Osteoblast (primary cell): ENCODE measurements at regions not wholly inside any gene's neighbourhood (a gene's known extent, or its start where the extent isn't known, plus 50 kb on each side); places are given as distances from the start of the nearest gene placed in this dataset.

Experiments
- DNase-seq: peaks from one replicate; pipeline ENCODE4 v3.0.0; 2011; ENCODE audit warnings: low spot score, mixed read lengths; ENCODE audit not compliant: insufficient read length; ENCODE audit errors: missing footprints
- H2AFZ ChIP-seq: 2 replicates; pipeline ENCODE4 v1.6.0; 2011; ENCODE audit warnings: mild to moderate bottlenecking, low read length
- H3K27ac ChIP-seq: 2 replicates; pipeline ENCODE4 v1.5.1; 2011; ENCODE audit warnings: mild to moderate bottlenecking, low read depth, low read length, moderate library complexity
- H3K27me3 ChIP-seq: 2 replicates; pipeline ENCODE4 v1.6.0; 2012; ENCODE audit warnings: mild to moderate bottlenecking, control low read depth, inconsistent platforms, low read length, moderate library complexity; ENCODE audit not compliant: insufficient read depth
- H3K36me3 ChIP-seq: 2 replicates; pipeline ENCODE4 v1.5.1; 2011; ENCODE audit warnings: mild to moderate bottlenecking, low read length, control low read depth, moderate library complexity; ENCODE audit not compliant: insufficient read depth
- H3K4me1 ChIP-seq: 2 replicates; pipeline ENCODE4 v1.5.1; 2011; ENCODE audit warnings: mild to moderate bottlenecking, low read length, control low read depth, moderate library complexity; ENCODE audit not compliant: insufficient read depth
- H3K4me2 ChIP-seq: 2 replicates; pipeline ENCODE4 v1.6.0; 2011; ENCODE audit warnings: mild to moderate bottlenecking, low read length; ENCODE audit not compliant: insufficient read depth
- H3K4me3 ChIP-seq: fragments of 200-600 bp; sonication (generic); 3 replicates; pipeline ENCODE4 v1.5.1; 2012; ENCODE audit warnings: mild to moderate bottlenecking, low read length, inconsistent platforms; ENCODE audit not compliant: insufficient read depth
- H3K79me2 ChIP-seq: 2 replicates; pipeline ENCODE4 v1.6.0; 2012; ENCODE audit warnings: mild to moderate bottlenecking, low read length, control low read depth, inconsistent platforms; ENCODE audit not compliant: insufficient read depth
- H3K9me3 ChIP-seq: 2 replicates; pipeline ENCODE4 v1.5.1; 2011; ENCODE audit warnings: low read depth, low read length, control low read depth
- H4K20me1 ChIP-seq: 2 replicates; pipeline ENCODE4 v1.6.0; 2012; ENCODE audit warnings: mild to moderate bottlenecking, low read length, control low read depth; ENCODE audit not compliant: insufficient read depth
- CTCF ChIP-seq: IDR thresholded peaks from 2 replicates; pipeline ENCODE4 v1.5.1; 2011; ENCODE audit warnings: mild to moderate bottlenecking, low read depth, low read length, moderate library complexity; ENCODE audit errors: extremely low read depth

GRCh38 chr10:23630376-23630775, 191.5 kb downstream of the OTUD1 start:
- Histone ChIP-seq H3K4me2 (no peak overlapping the region), H2AFZ (no peak overlapping the region), H4K20me1 (no peaks in the 10 kb centered on the region), H3K4me1 (no peaks in the 10 kb centered on the region), H3K27me3 (no peaks in the 10 kb centered on the region), H3K4me3 (no peak overlapping the region), H3K79me2 (no peaks in the 10 kb centered on the region), H3K9me3 (no peaks in the 10 kb centered on the region), H3K27ac (no peak overlapping the region), H3K36me3 (no peaks in the 10 kb centered on the region)
- no peak for TF ChIP-seq CTCF
- no peak for DNase-seq

- Histone ChIP-seq H3K27me3 (no peaks in the 10 kb centered on the region), H3K36me3 (no peaks in the 10 kb centered on the region), H3K9me3 (no peaks in the 10 kb centered on the region), H3K79me2 (no peaks in the 10 kb centered on the region), H2AFZ (no peak overlapping the region), H3K4me2 (no peak overlapping the region), H3K4me1 (no peaks in the 10 kb centered on the region), H4K20me1 (no peaks in the 10 kb centered on the region), H3K4me3 (no peak overlapping the region), H3K27ac (no peak overlapping the region)
- TF ChIP-seq CTCF: no peak
- DNase-seq: no peak
Measured at GRCh38 chr10:23630885-23631284, 192.0 kb downstream of the OTUD1 start.

GRCh38 chr10:23643111-23643780, 204.4 kb downstream of the OTUD1 start:
- H3K36me3 ChIP-seq: no peaks in the 10 kb centered on the region
- H2AFZ ChIP-seq: no peak overlapping the region
- H3K4me1 ChIP-seq: no peaks in the 10 kb centered on the region
- no peak overlapping the region for H3K4me3 ChIP-seq
- no peaks in the 10 kb centered on the region for H4K20me1 ChIP-seq
- TF ChIP-seq CTCF: no peak
- peaks cover 2% of the 10 kb centered on the region for H3K9me3 ChIP-seq
- H3K4me2 ChIP-seq: no peak overlapping the region
- H3K79me2 ChIP-seq: no peaks in the 10 kb centered on the region
- DNase-seq: no peak
- H3K27ac ChIP-seq: no peak overlapping the region
- no peaks in the 10 kb centered on the region for H3K27me3 ChIP-seq

GRCh38 chr10:23648618-23649017, 209.7 kb downstream of the OTUD1 start:
- DNase-seq: no peak
- no peak for TF ChIP-seq CTCF
- Histone ChIP-seq H3K4me2 (no peak overlapping the region), H3K27me3 (no peaks in the 10 kb centered on the region), H2AFZ (no peak overlapping the region), H3K4me3 (no peak overlapping the region), H3K79me2 (no peaks in the 10 kb centered on the region), H3K9me3 (no peaks in the 10 kb centered on the region), H4K20me1 (no peaks in the 10 kb centered on the region), H3K27ac (no peak overlapping the region), H3K36me3 (no peaks in the 10 kb centered on the region), H3K4me1 (no peaks in the 10 kb centered on the region)
